GM12878 (cell line): ENCODE measurements at regions not wholly inside any gene's neighbourhood (a gene's known extent, or its start where the extent isn't known, plus 50 kb on each side); places are given as distances from the start of the nearest gene placed in this dataset.
"Not testable (repeated sequence)": the region's sequence is repeated elsewhere in the genome, so short reads cannot be mapped to it uniquely, and the experiment has no call there.

Source experiments
- CEBPB ChIP-seq, 2 experiments: fragments of 150-350 bp in 1 of 2; IDR thresholded peaks; 2 replicates each; pipeline ENCODE4 v1.6.1; 2012 to 2014; ENCODE audit warnings: low read depth in 2 of 2, low read length in 2 of 2, borderline replicate concordance in 1 of 2, inconsistent platforms in 1 of 2
- JUND ChIP-seq: IDR thresholded peaks from 2 replicates; pipeline ENCODE4 v1.6.1; 2012; ENCODE audit warnings: low read depth, mild to moderate bottlenecking, low read length, improper control_type of control experiment, moderate library complexity
- NRF1 ChIP-seq: conservative IDR thresholded peaks from 2 replicates; pipeline ENCODE4 v1.6.1; 2011; ENCODE audit warnings: mild to moderate bottlenecking, low read depth, low read length, improper control_type of control experiment
- POLR2A ChIP-seq: IDR thresholded peaks from 2 replicates; pipeline ENCODE4 v1.6.1; 2011; ENCODE audit warnings: low read depth, mild to moderate bottlenecking, low read length
- POLR2AphosphoS5 ChIP-seq: IDR thresholded peaks from 2 replicates; pipeline ENCODE4 v1.6.1; 2011; ENCODE audit warnings: mild to moderate bottlenecking, low read length, inconsistent platforms
- TAF1 ChIP-seq: IDR thresholded peaks from 2 replicates; pipeline ENCODE4 v1.6.1; 2011; ENCODE audit warnings: mild to moderate bottlenecking, low read depth, low read length, borderline replicate concordance
- ZNF217 ChIP-seq: fragments of 450-650 bp; IDR thresholded peaks from 2 replicates; pipeline ENCODE4 v1.6.1; 2017; ENCODE audit warnings: antibody characterized with exemption, mild to moderate bottlenecking
- ZNF592 ChIP-seq: fragments of 450-650 bp; IDR thresholded peaks from 2 replicates; pipeline ENCODE4 v1.6.1; 2017; ENCODE audit warnings: mild to moderate bottlenecking, moderate library complexity
- TF ChIP-seq, protein P1 (sequence below): fragments of 450-650 bp; formaldehyde crosslinking; IDR thresholded peaks from 2 replicates; pipeline ENCODE4 v1.4.0; 2020; ENCODE audit warnings: mild to moderate bottlenecking, moderate library complexity

DNA sequence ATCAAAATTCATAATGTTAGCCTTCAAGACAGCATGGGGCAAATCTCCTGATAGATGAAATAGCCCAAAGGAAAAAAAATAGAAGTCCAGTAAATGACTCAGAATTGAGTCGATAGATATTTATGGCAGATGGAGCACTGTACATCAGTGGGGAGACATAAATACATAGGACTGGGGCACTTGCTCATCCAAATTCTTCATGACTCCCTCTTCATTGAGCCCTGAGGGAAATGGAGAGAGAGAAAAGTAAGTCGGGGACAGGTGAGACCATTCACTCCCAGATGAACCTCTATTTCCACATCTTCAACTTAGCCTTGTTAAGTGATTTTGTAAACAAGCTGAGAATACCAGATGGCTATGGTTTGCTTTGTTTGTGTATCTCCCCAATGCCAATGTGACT is 59.8 kb downstream of the SPATA31A6 start:
- TF ChIP-seq NRF1; POLR2AphosphoS5; CEBPB (IDR thresholded peaks at IDR 0.05; ENCODE audit: borderline replicate concordance in 1 of 2, low read depth in 2 of 2, low read length in 2 of 2); ZNF217; ZNF592; JUND; TAF1; POLR2A: not testable (repeated sequence)
- TF ChIP-seq, protein P1, sequence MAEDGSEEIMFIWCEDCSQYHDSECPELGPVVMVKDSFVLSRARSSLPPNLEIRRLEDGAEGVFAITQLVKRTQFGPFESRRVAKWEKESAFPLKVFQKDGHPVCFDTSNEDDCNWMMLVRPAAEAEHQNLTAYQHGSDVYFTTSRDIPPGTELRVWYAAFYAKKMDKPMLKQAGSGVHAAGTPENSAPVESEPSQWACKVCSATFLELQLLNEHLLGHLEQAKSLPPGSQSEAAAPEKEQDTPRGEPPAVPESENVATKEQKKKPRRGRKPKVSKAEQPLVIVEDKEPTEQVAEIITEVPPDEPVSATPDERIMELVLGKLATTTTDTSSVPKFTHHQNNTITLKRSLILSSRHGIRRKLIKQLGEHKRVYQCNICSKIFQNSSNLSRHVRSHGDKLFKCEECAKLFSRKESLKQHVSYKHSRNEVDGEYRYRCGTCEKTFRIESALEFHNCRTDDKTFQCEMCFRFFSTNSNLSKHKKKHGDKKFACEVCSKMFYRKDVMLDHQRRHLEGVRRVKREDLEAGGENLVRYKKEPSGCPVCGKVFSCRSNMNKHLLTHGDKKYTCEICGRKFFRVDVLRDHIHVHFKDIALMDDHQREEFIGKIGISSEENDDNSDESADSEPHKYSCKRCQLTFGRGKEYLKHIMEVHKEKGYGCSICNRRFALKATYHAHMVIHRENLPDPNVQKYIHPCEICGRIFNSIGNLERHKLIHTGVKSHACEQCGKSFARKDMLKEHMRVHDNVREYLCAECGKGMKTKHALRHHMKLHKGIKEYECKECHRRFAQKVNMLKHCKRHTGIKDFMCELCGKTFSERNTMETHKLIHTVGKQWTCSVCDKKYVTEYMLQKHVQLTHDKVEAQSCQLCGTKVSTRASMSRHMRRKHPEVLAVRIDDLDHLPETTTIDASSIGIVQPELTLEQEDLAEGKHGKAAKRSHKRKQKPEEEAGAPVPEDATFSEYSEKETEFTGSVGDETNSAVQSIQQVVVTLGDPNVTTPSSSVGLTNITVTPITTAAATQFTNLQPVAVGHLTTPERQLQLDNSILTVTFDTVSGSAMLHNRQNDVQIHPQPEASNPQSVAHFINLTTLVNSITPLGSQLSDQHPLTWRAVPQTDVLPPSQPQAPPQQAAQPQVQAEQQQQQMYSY, result not testable (repeated sequence)
